ENCODE measurements at regions not wholly inside any gene's neighbourhood (a gene's known extent, or its start where the extent isn't known, plus 50 kb on each side); places are given as distances from the start of the nearest gene placed in this dataset.

DNA sequence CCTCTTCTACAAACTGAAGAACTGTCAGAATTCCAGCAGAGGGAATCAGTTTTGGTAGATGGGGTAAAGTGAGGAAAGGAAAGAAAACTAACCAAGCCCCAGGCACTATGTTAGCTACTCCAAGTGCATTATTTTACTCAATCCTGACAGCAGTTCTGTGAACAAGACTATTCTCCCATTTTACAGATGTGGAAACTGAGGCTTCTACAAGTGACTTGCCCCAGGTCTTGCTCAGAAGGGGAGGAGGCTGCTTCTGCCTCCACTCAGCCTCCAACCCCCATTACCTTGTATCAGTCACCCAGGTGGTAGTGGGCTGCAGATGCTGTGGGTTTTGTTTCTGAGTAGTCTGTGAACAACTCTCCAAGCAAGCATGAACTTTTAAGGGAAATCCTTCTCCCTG, 315.2 kb upstream of the MAF start:
- no peak for DNase-seq

- DNase-seq = no peak
Measured at GRCh38 chr16:79914961-79915720, 314.6 kb upstream of the MAF start.

DNA sequence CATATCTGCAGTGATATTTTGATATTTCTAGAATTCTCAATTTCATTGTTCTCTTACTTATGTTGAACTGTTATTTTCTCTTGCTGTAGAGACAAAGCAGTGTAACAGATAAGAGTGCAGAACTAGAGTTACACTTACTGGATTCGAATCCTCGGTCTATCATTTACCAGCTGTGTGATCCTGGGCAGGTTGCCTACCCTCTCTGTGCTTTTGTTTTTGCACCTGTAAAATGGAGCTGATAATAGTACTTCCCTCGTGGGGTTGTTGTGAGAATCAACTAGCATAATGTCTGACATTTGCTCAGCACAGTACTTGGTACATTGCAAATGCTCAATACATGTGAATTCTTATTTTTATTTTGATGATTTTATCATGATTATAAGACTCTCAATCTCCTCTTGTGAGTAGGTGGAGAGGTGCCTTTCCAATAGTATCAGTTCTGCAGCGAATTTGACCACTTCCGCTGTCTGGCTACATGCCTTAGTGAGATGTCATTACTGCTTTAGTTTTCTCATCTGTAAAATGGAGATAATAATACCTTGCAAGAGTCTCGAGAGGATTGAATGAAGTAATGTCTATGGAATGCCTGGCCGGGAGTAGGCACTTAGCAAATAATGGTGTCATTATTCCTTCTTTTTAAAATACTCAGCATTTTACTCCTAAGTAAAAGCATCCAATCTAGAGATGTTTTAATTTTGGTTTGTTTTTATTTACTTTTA, 312.2 kb upstream of the MAF start:
- DNase-seq = no peak

GRCh38 chr16:79911660-79912059, 311.1 kb upstream of the MAF start:
- no peak for DNase-seq

DNA sequence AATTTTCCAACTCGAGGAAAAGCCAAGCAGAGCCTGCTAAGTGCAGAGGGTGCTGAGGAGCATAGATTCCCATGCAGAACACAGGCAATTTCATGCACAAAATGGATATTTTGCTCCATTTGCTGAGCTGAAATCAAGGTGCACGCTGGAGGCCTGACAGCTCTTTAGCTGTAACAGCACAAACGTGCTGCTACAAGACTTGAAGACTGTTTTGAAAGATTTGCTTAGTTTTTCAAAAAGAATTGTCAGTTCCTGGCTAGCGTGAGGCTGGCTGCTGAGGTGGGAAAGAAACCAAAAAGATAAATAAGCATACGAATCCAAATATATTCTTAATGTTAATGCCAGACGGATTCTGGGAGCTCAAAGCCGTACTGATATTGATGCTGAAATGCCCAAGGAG, 309.0 kb upstream of the MAF start:
- DNase-seq = no peak

GRCh38 chr16:79903471-79903870, 302.9 kb upstream of the MAF start:
- DNase-seq = no peak

DNA sequence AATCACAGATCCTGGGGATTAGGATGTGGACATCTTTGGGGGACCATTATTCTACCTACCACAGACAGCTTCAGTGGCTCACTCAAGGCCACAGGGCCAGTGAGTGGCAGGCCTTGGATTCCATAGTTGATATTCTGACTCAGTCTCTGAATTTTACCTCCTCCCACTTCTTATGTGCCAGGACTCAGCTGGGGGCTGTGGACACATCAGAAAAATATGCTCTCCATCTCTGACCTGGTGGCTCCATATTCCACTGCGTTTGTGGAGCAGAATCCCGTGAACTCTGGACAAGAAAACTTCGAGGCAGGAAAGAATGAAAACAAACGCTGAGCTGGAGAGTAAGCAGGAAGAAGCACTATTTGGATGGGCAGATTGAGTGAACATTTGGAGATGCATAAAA, 301.8 kb upstream of the MAF start:
- DNase-seq = no peak

- no peak for DNase-seq
Measured at GRCh38 chr16:79901522-79901921, 301.0 kb upstream of the MAF start.

GRCh38 chr16:79899716-79900115, 299.2 kb upstream of the MAF start:
- DNase-seq = no peak

DNA sequence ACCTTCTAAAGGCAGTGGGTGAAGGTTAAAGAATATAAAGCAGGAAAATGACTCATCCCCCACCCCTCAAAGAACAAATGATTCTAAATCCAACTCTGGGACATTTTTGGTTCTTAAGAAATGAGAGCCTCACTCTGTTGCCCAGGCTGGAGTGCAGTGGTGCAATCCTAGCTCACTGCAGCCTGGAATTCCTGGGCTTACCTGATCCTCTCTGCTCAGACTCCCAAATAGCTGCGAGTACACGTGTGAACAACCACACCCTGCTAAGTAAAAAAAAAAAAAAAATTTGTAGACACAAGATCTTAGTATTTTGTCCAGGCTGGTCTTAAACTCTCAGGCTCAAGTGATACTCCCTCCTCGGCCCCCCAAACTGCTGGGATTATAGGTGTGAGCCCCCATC, 298.8 kb upstream of the MAF start:
- no peak for DNase-seq

DNA sequence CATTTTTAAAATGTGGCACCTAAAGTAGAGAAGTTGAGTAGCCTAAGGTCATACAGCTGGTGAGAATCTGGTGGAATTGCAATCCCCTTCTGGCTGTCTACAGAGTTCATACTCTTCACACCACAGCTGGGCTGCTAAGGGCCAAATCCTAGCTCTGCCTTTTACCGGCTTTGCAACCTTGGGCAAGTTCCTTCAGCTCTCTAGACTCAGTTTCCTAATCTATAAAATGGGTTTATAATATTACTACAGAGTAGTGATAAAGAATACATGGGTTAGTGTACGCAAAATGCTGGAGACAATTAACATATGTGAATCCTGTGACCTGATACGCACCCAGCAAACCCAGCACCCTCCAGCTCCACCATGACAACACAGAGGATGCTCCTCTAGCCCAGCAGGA, 298.2 kb upstream of the MAF start:
- no peak for DNase-seq

DNA sequence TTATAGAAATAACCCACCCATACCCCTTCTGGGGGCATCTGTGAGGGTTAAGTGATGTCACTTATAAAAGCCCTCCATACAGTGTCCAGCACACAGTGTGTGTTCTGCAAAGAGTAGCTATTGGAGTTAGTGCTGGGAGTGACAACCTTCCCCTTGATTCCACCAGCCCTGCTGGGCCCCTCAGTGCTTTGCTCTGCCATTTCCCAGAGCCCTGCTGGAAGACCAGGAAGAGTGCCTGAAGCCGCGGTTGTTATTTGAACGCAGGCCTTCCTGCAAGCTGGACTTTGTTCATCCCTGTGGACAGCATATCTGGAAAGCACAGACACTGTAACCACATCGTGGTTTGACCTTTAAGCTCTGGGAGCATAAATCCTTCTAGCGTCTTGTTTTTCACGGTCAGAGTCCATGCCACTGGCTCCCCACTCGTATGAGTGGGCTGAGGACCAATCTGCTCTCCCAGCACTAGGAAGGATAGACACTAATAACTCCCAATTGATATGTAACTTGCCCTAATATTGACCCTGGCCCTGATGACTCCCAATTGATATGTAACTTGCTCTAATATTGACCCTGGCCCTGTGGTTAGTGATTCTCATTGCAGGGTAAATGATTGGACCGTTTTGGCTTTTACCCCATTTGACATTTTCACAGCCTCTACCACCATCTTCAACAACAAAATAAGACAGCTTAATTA, 297.1 kb upstream of the MAF start:
- DNase-seq = no peak

DNA sequence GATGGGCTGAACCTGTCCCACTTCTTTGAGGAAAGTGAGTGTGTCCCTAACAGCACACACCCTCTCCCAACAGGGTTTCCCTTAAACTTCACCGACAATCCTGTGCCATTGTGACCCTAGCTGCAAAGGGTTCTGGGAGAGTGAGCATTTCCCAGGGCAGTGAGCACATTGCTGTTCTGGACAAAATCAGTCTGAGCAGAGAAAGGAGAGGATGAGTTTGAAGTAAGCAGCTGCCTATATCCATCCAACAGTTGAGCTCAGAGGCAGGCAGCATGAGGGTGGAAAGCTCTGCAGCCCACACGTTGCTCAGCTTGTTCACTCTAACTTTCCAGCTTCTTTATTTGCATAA, 296.5 kb upstream of the MAF start:
- no peak for DNase-seq

DNA sequence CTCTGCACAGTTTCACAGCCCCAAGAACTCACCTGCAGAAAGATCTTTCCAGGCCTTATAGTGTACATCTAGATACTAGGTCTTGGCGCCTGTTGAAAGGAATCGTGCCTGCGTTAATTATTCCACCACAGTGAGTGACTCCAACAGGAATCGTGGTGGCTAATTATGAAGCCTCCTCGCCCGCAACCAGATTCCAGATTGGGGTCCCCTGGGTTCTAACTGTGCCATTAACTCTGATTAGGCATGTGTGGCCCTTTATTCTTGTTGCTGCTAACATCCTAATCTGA, 295.3 kb upstream of the MAF start:
- DNase-seq = no peak

DNA sequence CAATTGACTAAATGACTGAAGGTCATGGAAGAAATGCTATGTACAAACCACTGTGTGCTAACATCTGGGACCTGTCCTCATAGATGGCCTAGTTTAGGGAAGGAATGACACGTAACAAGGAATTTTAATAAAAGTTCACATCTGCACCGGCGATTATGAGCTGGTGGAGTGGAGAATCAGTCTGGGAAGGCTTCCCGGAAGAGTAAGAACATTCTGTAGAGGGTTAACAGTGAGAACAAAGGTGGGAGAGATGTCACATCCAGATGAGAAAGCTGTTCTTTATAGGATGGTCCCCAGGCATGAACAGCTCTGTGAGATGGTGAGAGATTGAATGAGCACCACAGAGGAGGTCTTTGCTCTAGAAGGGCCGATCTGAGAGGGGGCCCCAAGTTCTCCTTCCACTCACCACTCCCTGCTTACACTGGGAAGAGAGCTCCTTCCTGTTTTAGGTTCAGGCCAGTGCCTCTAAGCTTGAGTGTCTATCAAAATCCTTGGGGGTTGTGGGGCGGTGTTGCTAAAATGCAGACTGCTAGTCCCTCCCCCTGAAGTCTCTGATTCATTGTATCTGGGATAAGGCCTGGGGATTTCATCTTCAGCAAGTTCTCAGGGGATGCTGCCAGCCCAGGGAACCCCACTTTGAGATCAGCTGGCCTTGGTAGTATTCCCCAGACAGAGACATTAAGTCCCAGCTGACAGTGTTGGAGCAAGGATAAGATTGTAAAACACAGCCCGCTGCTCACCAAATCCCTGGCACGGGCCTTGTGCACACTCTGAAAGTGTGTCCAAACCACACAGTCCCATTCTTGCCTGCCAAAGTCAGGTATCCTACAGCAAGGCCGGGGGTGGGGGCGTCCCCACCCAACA, 294.7 kb upstream of the MAF start:
- no peak for DNase-seq

- DNase-seq = no peak
Measured at GRCh38 chr16:79893445-79893844, 292.9 kb upstream of the MAF start.

GRCh38 chr16:79892278-79892677, 291.7 kb upstream of the MAF start:
- DNase-seq = no peak

DNA sequence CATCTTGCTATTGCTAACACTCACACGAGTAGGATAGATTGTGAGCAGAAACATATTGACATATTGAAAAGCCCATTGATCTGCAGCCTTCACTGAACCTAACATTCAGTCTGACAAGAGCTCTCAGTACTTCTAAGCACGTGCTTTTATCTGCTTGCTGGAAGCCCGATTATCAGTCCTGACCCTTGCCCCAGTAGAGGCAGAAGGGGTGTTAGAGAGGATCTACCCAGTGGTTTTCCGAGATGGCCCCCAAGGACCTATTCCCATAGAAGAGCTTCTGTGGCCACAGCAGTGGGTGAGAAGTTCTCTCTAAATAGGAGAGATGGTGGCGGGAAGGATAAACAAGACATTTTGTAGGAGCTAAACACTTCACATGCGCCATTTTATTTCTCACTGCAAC, 290.9 kb upstream of the MAF start:
- no peak for DNase-seq

- no peak for DNase-seq
Measured at GRCh38 chr16:79887541-79888540, 287.3 kb upstream of the MAF start.

- no peak for DNase-seq
Measured at GRCh38 chr16:79885320-79885719, 284.8 kb upstream of the MAF start.

DNA sequence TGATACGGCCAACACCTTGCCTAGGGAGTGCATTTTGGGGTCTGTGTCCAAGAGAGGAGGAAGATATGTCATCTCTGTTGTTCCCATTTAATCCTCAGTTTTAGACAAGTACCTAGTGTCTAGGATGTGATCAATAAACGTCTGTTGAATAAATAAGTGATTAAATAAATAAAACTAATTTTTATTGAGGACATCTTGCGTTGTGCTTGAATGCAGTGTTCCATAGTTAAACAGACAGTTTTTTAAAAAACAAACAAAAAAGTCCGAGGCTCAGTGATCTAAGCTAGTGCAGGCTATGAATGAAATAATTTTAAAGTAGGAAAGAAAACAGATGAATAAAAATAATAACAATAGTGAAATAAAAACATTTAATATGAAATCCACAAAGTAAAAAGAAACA, 283.0 kb upstream of the MAF start:
- no peak for DNase-seq

DNA sequence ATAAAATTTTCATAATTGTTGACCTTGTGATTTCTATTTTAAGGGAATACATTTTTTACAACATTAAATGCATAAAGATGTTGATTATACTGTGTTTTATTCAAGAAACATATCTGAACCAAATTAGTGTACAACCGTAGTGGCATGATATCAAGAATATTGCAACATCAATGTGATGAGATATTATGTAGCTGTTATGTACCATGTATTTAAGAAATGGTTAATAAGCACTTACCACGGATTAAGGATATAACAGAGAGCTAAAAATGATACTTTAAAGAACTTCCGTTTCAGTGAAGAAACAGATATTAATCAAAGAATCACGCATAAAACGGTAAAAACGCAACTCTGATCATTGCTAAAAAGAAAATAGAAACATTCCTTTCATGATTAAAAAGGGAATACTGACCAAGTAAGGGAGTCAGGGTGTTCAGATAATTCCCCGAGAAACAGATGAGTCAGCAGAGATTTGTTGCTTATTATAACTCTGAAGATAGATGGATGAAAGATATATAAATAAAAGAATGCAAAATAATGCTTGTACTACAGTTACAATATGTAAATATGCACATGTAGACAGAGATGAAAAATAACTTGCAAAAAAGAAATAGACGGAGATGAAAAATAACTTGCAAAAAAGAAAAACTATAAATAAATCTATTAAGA, 281.9 kb upstream of the MAF start:
- DNase-seq = no peak
